Stromal cell of bone marrow (primary cell): ENCODE measurements at regions not wholly inside any gene's neighbourhood (a gene's known extent, or its start where the extent isn't known, plus 50 kb on each side); places are given as distances from the start of the nearest gene placed in this dataset.

Experiments
- DNase-seq: peaks from one replicate; pipeline ENCODE4 v3.0.0-alpha.2; 2012; ENCODE audit warnings: low read depth

DNA sequence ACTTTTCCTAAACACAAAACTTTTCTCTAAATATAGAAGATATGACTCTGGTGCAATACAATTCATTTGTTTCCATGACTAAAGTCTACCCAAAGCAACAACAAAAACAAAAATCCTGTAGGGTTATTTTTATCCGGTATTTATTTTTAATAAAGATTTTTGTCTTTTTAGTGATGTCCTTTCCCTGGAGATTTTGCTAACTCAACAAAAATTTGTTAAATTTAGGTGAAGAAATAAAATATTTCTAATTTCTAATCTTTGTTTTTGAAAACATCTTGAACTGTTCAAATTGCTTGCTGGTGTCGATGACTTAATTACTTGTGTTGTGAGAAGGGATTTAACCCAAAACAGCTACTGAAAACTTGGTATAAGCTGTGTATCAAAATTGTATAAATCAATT lies 741.8 kb downstream of the HDGFL1 start:
- no peak for DNase-seq

DNA sequence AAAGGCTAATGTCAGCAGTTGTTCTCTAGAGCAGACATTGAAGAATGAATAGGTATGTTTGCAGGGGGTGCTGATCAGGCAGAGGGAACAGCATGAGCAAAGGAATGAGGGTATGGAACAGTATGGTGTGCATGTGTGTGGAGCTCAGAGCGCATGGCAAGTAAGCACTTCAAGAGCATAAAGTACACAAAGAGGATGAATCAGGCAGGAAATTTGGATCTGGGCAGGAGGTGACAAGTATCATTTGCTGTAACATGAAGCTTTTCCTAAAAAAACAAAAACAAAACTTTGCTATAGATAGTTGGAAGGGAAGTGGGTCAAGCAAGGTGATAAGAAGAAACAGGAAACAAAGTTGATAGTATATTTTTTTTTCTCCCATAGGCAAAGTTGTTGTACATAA lies 746.8 kb downstream of the HDGFL1 start:
- no peak for DNase-seq

DNA sequence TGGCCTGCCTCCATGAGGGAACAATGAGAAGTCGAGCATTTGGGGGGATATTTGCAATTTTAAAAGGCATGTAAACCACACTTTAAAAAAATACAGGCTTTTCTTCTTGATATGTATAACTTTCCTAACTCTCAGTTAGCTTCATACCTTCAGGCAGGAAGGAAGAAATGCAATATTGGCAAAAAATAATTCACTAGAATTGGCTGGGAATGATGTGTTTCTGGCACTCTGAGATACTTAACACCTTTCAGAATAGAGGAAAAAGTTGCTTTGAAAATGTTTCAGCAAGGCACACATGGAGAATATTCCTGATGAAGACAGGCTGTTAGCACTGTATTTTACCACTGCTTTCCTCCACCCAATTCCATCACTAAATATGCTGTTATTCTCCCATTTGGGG lies 747.6 kb downstream of the HDGFL1 start:
- no peak for DNase-seq

DNA sequence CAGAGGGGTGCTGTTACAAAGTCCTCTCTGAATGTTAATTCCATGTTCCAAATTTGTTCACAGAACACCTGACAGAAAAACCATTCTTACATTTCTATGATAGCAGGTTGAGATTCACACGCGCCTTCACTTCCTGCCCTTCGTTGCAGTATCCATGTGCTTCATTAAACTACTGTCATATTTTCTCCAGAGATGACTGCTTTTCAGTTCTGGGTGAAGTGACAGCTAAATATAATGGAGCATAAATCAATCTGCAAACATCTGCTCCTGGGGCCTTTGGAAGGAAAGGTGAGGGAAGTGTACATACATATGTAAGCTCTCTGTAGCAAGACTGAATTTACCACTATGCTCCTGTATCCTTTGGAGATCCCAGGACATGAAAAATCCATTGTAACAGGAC lies 750.2 kb downstream of the HDGFL1 start:
- DNase-seq = no peak

DNA sequence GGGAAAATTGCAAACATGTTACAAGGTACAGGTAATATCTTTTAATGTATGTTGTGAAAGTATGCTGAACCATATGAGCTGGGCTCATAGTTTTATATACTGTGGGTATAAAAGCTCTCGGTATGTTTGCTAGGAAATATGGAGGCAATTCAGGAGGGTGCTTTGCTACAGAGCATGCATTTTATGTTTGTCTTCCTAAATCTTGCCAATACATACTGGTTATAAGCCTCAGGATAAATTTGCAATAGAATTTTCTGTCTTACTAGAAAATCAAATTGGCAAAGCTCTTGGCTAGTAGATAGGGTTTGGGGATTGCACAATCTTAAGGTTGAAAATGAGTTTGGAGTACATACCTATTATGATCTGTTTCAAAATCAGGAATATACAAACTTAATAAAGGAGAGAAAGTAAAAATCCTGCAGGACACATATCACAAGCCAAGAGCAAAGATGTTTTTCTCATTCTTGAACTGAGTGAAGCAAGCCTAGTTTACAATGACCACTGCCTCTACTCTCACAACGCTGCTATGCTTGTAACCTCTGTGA lies 751.2 kb downstream of the HDGFL1 start:
- no peak for DNase-seq

DNA sequence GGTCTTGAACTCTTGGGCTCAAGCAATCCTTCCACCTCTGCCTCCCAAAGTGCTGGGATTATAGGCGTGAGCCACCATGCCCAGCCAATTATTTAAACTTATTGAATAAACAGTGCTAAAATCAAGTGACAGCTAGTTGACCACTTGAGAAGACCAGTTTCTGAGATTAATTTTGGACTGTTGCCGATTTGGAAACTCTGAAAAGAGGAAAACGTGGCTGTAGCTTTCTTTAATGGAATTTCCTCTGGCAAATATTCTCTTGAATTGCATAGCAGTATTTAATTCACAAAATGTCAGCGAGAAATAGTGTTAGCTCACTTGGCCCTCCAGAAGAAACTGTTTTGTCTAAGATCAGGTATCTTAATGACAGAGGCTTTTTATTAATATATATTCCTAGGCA lies 754.5 kb downstream of the HDGFL1 start:
- DNase-seq = no peak

DNA sequence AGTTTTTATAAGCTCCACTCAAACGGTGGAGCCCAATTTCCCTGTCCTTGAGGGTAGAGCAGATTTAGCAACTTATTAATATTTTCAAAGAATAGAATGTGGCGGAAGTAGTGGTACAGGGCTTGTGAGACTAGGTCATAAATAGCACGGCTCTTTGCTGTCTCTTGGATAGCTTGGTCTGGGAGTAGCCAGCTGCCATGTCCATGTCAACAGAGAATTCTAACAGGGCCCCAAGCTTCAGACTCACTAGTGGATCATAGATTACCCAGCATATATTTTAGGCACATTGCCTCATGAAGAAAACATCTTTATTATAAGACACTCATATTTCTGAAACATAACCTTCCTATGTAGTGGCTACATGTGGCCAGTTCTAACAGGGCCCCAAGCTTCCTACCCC lies 755.7 kb downstream of the HDGFL1 start:
- no peak for DNase-seq

DNA sequence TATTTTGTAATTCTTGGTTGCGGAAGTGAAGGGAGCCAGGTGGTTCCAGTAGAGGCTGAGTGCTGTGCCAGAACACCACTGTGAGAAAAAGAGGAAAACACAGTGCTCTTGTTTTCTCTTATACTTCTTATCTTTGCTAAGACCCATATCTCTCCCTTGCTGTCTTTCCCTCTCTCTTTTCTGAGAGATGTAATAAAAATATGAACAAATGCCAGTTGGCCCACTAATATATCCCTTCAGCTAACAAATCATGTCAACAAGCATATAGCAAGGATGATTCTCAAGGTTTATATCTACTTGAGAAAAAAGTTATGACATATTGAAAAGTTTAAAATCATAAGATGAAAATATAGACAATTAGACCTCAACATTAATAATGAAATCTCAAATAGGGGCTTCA lies 758.3 kb downstream of the HDGFL1 start:
- no peak for DNase-seq

DNA sequence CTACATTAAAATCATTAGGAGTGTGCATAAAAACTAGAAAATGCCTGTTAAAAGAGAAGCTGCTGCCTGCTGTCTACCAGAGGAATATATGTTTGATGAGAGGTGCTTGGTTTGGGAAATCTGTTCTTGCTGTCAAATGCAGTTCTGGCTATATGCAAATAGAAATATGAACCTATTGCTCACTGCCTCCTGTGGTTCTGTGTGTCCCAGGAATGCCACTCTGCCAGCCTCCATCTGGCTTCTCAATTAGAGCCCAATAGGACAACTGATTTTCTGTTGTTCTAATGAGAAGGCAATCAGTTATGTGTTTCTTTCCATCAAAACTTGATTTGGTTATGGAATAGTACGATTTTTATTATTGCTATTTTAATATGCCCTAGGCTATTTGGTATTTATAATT lies 759.7 kb downstream of the HDGFL1 start:
- DNase-seq = no peak

DNA sequence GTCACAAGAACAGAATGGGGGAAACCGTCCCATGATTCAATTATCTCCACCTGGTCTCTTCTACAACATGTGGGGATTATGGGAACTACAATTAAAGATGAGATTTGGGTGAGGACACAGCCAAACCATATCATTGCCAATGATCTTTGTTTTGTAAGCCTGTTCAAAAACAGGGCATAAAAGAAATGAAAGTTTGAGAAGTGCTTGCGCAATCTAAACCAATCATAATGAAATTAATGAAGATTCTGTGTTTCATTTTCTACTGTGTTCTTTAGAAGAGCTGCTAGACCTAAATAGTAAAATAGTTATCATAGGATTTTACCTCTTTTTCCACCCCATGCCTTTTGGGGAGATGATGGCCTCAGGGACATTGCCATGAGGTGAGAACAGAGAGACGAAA lies 761.3 kb downstream of the HDGFL1 start:
- DNase-seq = no peak

DNA sequence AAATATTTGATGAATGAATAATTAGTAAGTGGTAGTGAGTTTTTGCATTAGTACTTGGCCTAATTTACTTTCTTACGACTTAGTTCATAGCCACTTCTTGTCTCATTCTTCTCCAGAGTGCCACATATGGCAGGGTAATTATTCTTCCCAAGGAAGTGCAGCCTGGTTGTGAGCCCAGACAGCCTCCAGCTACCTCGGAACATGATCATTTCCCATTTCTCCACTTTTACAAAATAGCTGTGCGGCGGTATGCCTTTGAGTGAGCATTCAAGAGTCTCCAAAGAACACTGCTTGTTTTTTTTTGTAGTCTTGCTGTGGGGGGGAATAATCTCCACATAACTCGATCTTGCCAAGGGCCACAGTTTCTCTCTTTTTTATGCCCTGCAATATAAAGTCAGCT lies 765.0 kb downstream of the HDGFL1 start:
- no peak for DNase-seq

DNA sequence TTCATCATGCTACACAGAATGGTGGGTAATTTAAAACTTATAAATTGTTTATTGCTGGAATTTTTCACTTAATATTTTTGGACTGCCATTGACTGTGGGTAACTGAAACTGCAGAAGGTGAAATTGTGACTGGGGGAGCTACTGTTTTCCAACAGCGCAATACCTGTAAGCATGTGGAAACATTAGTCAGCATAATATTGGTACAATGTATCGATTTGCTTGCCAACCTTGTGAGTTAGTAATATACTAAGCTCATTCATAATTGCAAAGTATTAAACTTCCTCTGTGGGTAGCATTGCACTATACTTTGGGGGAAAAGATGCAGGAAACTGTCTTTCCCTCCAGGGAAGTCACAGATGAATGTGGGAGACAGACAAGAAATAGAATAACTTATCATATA lies 766.5 kb downstream of the HDGFL1 start:
- DNase-seq = no peak

DNA sequence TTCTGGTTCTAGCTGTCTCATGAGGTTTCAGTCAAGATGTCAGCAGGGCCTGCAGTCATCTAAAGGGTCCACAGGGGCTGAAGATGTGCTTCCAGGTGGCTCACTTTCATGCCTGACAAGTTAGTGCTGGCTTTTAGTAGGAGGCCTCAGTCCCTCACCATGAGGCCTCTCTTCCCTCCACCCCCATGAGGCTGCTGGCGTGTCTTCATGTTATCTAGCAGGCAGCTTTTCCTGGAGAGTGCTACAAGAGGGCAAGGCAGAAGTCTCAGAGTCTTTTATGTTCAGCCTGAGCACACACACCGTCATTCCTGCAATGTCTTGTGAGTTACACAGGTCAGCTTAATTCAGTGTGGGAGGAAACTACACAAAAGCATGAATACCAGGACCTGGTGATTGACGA lies 769.9 kb downstream of the HDGFL1 start:
- DNase-seq = no peak

DNA sequence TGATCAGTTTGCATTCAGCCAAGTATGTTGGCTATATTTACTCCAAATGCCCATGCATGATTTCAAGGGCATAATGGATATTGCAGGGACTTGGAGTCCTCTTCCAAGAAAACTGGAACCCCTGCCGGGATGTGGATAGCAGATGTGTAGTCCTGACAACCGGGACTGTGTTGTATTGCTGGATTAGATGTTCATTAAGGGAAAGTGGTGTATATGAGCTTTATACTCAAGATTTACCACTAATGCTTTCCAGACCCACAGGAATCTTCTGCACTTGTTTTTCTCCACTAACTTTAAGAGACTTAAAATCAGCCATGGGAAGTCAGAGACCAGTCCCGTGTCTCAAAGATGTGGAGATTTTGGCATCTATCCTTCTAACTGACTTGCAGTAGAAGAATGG lies 770.9 kb downstream of the HDGFL1 start:
- DNase-seq = no peak

DNA sequence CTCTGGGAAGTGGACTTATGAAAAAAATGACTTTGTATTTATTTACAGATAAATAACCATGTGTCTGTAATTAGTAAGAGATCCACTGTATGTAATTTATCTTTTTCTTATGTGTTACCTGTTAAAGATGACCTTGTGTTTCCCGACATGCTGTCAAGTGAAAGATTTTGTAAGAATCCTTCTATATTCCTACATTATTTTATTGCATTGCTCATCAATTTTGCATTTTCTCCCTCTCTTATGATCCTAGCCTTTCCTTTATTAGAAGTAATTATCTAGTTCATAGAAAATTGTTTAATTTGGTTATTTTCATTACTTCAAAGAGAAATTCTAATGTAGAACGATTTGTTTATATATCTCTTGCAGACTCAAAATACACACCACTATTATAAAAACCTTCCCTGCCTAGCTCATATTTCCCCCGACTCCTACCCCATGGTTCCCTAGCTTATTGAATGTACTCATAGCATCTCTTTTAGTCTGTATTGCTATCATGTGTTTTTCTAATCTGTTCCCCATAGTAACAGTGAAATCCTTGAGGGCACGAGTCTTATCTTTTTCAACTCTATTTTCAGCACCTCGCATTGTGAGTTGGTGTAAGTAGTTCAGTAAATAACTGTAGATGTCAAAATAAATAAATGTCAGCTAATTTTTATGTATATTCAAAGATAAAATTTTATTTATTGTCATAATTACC lies 774.4 kb downstream of the HDGFL1 start:
- no peak for DNase-seq

DNA sequence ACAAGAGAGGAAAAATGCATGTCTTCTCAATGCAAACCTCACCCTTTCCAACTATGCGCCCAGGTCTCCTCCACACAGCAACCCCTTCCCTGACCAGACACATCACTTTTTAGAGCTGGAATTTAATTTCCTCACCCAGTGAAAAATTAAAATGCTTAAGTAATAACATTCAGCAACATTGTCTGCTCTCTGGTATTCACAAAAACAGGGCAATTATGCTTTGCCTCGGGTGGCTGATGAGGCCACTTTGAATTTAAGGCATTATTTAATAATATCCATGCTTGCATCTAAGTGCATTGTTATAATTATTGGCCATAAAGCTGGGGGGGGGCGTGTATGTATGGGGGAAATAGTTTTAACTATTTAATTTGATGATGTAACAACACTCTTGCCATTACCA lies 777.8 kb upstream of the NRSN1 start:
- DNase-seq = no peak

DNA sequence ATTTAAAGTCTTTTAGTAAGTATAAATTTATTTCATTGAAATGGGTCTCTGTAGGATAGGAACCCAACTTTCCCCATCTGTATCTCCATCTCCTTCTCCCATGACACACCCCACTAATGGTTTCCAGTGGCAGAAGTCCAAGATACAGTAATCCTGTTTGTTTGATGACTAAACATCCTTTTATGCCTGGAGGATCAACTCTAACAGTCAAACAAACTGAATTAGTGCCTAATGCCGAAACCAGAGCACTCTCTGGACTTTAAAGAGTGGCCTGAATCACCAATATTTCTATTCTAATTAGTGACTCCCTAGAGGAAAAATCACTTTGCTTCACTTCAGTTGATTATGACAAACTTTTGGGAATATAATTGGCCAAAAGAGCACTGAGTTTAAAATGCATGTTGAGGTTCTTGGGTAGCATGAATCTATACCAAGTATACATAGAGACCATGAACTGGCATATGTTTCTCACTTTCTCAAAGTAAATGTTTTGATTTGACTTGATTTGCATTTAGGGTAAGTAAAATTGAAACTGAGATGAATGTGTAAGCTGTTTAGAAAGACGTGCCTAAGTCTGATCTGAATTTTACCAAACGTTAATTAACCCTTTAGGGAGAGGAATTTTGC lies 776.4 kb upstream of the NRSN1 start:
- DNase-seq = peak; percentile 92

DNA sequence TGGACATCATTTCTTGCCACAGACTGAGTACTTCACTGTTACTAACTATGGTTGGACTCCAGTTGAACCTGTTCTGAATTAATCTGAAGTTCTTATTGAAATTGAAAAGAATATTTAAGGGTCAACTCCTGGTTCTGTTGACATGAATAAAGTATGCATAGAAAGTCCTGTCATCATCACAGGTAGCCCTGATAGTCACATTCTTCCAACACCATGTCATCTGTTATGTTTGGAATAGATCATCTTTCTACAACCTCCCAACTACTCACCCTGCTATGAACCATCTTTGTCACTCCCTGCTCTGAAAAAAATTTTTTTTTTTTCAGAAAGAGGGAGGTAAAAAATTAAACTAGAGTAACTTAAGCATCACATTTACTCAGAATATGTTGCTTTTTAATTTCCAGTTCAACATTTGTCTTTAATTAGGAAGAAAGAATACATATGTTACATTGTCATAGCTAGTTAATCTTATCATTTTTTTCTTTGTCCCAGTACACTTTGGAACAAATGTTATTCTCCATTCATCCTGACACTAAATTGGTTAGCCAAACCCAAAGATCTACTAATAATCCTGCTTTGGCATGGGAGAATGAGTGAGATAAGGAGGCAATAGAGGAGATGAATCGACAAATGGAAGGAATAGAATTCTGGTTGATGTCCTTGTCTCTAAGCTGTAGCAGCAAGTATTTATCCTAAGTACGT lies 775.1 kb upstream of the NRSN1 start:
- DNase-seq = no peak

DNA sequence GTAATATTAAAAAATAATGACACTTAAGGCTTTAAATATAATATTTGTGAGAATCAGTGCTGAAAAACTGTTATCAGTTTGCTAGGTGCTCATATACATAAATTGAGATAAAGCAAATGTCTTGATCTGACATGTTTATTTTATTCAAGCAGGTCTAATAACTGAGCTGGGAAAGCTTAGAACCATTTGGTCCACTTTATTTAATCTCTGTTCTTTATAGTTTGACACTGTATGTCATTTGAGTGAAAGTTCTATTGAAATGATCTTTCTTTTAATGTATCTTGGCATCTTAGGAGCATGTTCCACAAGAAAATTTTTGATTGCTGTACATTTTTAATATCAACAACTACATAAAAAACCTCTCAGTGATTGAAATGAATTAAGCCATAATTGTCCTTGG lies 772.0 kb upstream of the NRSN1 start:
- DNase-seq = no peak

DNA sequence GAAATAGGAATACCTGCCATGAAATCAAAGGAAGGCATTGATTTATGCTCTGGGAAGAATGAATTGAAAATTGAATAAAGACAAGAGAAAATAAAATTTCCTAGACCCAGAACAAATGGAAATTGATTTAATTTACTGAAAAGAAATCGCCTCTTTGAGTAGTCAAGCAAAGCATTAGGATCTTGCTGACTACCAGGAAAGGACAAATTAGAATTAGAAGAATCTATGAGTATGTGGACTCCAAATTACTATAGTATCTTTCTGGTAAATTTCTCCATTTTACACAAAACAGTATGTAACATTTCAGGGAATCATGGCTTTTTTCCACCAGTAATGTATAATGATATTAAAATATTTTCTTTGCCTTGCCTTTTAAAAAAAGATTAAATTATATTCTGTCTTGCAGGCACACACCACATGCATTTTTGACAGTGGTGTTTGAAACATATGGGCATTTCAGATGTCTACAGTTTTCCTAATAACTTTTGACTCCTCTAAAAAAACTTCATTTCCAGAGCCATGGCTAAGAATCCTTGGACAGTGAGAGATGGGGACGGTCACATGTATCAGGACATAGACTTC lies 768.7 kb upstream of the NRSN1 start:
- no peak for DNase-seq

DNA sequence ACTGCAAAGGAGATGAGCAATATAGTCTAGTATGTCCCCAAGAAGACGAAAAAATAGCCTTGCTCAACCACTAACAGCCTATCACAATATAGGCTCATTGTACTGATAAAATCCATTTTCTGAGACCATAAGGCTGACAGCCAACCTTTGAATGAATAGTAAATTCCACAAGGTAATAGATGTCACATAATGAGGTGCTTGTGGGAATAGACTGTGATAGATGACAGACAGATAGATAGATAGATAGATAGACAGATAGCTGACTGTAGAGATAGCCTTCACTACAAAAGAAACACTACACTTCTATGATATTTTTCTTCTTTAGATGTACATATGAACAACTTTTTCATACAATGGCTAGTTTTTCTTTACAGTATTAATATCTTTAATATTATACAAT lies 760.3 kb upstream of the NRSN1 start:
- DNase-seq = no peak

DNA sequence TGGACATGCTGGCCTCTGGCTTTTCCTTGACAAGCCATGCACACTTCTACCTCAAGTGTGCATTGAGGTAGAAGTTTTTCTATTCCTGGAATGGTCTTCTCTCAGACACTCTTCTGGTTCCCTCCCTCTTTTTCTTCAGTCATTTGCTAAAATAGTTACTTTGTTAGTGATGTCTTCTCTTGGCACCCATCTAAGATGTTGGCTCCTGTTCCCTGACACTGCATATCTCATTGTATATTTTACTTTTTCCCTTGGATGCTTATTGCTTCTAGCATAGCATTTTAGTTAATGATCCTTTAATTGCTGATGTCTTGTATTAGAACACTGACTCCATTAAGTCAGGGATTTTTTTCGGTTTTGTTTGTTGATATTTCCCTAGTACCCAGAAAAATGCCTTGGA lies 758.7 kb upstream of the NRSN1 start:
- no peak for DNase-seq

DNA sequence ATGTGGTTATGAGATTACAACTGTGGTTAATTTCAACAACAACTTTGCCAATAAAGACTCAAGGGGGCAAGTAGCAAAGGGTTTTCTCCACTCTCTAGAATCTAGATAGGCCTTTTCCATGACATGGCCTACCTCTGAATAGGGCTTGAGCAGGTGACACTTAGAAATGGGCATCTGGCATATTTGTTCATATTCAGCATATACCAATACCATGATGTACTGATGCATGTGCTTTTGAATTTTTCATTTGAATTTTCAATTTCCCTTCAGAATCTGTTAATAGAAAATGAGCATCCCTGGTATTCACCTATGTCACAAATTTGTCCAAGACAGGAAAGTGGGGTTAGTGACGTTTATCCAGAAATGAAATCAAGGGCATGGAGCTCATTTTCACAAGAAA lies 757.5 kb upstream of the NRSN1 start:
- DNase-seq = no peak
